DOHH2 (cell line): ENCODE measurements at regions not wholly inside any gene's neighbourhood (a gene's known extent, or its start where the extent isn't known, plus 50 kb on each side); places are given as distances from the start of the nearest gene placed in this dataset.

Experiments used
- EZH2phosphoT487 ChIP-seq: fragments of 200-600 bp; sonication (generic); IDR thresholded peaks from 2 replicates; pipeline ENCODE4 v1.6.1; 2017; ENCODE audit warnings: borderline replicate concordance, mild to moderate bottlenecking, antibody characterized with exemption, low read length, moderate library complexity, mixed read lengths
- TF ChIP-seq, protein P1 (sequence below): fragments of 200-600 bp; sonication (generic); IDR thresholded peaks from one replicate; pipeline ENCODE4 v1.5.1; 2014; ENCODE audit warnings: antibody characterized with exemption, mild to moderate bottlenecking, low read depth, low read length; ENCODE audit not compliant: poor library complexity, severe bottlenecking

DNA sequence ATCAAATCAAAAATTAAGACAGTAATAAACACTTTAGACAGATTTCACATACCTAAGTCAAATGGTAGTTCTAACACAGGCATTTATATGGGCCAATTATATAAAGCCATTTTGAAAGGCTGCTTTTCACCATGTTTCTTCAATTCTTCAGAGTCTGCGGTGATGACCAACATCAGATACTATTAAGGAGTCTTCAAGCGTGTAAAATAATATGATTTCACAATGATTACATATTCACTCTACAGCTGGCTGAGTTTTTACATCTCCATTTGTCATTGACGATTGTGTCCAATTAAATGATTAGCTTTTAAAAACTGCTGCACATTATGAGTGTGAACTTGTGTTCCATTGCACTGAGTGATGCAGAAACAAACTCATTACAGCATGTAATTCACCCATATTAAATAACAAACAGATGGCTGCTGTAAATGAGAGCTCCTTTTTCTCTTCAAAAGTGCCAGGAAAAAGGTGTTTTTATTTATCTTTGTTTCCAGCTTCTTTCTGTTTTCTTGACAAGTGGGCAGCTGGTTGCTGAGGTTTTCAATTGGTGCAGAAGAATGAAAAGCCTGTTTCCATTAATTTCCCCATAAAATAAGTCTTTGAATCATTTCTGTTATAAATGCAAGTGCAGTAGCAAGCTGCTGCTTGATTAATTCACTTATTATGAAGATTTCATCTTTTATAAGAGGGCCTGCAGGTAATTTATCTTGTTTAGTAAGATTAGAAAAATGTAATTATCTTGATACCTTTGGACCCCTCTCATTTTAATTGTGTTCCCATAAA is 676.1 kb upstream of the KLHL1 start:
- TF ChIP-seq, protein P1, sequence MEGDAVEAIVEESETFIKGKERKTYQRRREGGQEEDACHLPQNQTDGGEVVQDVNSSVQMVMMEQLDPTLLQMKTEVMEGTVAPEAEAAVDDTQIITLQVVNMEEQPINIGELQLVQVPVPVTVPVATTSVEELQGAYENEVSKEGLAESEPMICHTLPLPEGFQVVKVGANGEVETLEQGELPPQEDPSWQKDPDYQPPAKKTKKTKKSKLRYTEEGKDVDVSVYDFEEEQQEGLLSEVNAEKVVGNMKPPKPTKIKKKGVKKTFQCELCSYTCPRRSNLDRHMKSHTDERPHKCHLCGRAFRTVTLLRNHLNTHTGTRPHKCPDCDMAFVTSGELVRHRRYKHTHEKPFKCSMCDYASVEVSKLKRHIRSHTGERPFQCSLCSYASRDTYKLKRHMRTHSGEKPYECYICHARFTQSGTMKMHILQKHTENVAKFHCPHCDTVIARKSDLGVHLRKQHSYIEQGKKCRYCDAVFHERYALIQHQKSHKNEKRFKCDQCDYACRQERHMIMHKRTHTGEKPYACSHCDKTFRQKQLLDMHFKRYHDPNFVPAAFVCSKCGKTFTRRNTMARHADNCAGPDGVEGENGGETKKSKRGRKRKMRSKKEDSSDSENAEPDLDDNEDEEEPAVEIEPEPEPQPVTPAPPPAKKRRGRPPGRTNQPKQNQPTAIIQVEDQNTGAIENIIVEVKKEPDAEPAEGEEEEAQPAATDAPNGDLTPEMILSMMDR = no peak
- TF ChIP-seq EZH2phosphoT487 = no peak
